ENCODE measurements at regions not wholly inside any gene's neighbourhood (a gene's known extent, or its start where the extent isn't known, plus 50 kb on each side); places are given as distances from the start of the nearest gene placed in this dataset.
"Not testable (repeated sequence)": the region's sequence is repeated elsewhere in the genome, so short reads cannot be mapped to it uniquely, and the experiment has no call there.

GRCh38 chr3:81997390-81997789 is 235.9 kb upstream of the GBE1 start:
- DNase-seq (ENCODE audit: extremely low read depth in 1 of 2, low read depth in 1 of 2): no peak

GRCh38 chr3:81995329-81995728 is 233.9 kb upstream of the GBE1 start:
- no peak for DNase-seq (ENCODE audit: extremely low read depth in 1 of 2, low read depth in 1 of 2)

- DNase-seq (ENCODE audit: extremely low read depth in 1 of 2, low read depth in 1 of 2): no peak
These were observed 228.3 kb upstream of the GBE1 start for GRCh38 chr3:81989758-81990157.

GRCh38 chr3:81989274-81989673 is 227.8 kb upstream of the GBE1 start:
- DNase-seq (ENCODE audit: extremely low read depth in 1 of 2, low read depth in 1 of 2): no peak

GRCh38 chr3:81987412-81987811 is 226.0 kb upstream of the GBE1 start:
- not testable (repeated sequence) for DNase-seq (ENCODE audit: extremely low read depth in 1 of 2, low read depth in 1 of 2)

- no peak for DNase-seq (ENCODE audit: extremely low read depth in 1 of 2, low read depth in 1 of 2)
These were observed 224.7 kb upstream of the GBE1 start for GRCh38 chr3:81985996-81986723.

- no peak for DNase-seq (ENCODE audit: extremely low read depth in 1 of 2, low read depth in 1 of 2)
These were observed 221.9 kb upstream of the GBE1 start for GRCh38 chr3:81983382-81983781.

- DNase-seq (ENCODE audit: extremely low read depth in 1 of 2, low read depth in 1 of 2): no peak
These were observed 219.4 kb upstream of the GBE1 start for GRCh38 chr3:81980596-81981494.

- no peak for DNase-seq (ENCODE audit: extremely low read depth in 1 of 2, low read depth in 1 of 2)
These were observed 213.3 kb upstream of the GBE1 start for GRCh38 chr3:81974751-81975150.

- DNase-seq (ENCODE audit: extremely low read depth in 1 of 2, low read depth in 1 of 2): no peak
These were observed 207.2 kb upstream of the GBE1 start for GRCh38 chr3:81968658-81969057.

GRCh38 chr3:81967393-81967792 is 205.9 kb upstream of the GBE1 start:
- no peak for DNase-seq (ENCODE audit: extremely low read depth in 1 of 2, low read depth in 1 of 2)

- DNase-seq (ENCODE audit: extremely low read depth in 1 of 2, low read depth in 1 of 2): no peak
These were observed 204.3 kb upstream of the GBE1 start for GRCh38 chr3:81965696-81966095.

- DNase-seq (ENCODE audit: extremely low read depth in 1 of 2, low read depth in 1 of 2): no peak
These were observed 201.0 kb upstream of the GBE1 start for GRCh38 chr3:81962396-81962795.

- no peak for DNase-seq (ENCODE audit: extremely low read depth in 1 of 2, low read depth in 1 of 2)
These were observed 197.7 kb upstream of the GBE1 start for GRCh38 chr3:81958972-81959640.

GRCh38 chr3:81955878-81956277 is 194.4 kb upstream of the GBE1 start:
- DNase-seq (ENCODE audit: extremely low read depth in 1 of 2, low read depth in 1 of 2): no peak

- no peak for DNase-seq (ENCODE audit: extremely low read depth in 1 of 2, low read depth in 1 of 2)
These were observed 191.7 kb upstream of the GBE1 start for GRCh38 chr3:81953111-81953510.

- DNase-seq (ENCODE audit: extremely low read depth in 1 of 2, low read depth in 1 of 2): no peak
These were observed 190.7 kb upstream of the GBE1 start for GRCh38 chr3:81952141-81952540.

- DNase-seq (ENCODE audit: extremely low read depth in 1 of 2, low read depth in 1 of 2): no peak
These were observed 190.2 kb upstream of the GBE1 start for GRCh38 chr3:81951636-81952035.

- no peak for DNase-seq (ENCODE audit: extremely low read depth in 1 of 2, low read depth in 1 of 2)
These were observed 189.7 kb upstream of the GBE1 start for GRCh38 chr3:81951106-81951505.

GRCh38 chr3:81947359-81947758 is 185.9 kb upstream of the GBE1 start:
- no peak for DNase-seq (ENCODE audit: extremely low read depth in 1 of 2, low read depth in 1 of 2)

GRCh38 chr3:81938681-81939080 is 177.2 kb upstream of the GBE1 start:
- no peak for DNase-seq (ENCODE audit: extremely low read depth in 1 of 2, low read depth in 1 of 2)

- no peak for DNase-seq (ENCODE audit: extremely low read depth in 1 of 2, low read depth in 1 of 2)
These were observed 175.4 kb upstream of the GBE1 start for GRCh38 chr3:81936817-81937216.
